ENCODE measurements at regions not wholly inside any gene's neighbourhood (a gene's known extent, or its start where the extent isn't known, plus 50 kb on each side); places are given as distances from the start of the nearest gene placed in this dataset.

DNA sequence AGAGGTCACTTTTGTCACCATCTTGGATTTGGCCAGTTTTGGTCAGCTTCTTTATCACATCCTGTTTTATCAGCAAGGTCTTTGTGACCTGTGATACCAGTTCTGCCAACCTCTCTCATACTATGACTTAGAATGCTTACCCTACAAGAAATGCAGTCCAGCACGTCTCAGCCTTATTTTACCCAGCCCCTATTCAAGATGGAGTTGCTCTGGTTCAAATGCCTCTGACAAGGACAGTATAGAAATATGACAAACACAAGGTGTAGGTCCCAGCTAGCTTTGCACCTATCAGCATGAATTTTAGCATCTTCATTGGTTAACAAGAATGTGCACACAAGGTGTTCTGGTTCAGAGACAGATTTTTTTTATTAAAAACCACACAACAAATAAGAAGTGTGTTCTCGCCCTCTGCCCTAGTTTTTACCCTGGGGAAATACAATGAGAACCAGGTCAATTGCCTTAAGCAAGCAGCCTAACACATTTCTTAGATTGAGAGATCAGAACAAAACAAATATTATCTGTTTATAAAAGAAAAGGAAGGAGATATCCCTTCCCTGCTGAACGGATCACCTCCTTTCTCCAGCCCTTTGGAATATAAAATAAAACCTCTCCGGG, 962.3 kb upstream of the PRKX start:
- no peak for TF ChIP-seq RAD21 (conservative IDR thresholded peaks at IDR 0.05)
- TF ChIP-seq, protein P1, sequence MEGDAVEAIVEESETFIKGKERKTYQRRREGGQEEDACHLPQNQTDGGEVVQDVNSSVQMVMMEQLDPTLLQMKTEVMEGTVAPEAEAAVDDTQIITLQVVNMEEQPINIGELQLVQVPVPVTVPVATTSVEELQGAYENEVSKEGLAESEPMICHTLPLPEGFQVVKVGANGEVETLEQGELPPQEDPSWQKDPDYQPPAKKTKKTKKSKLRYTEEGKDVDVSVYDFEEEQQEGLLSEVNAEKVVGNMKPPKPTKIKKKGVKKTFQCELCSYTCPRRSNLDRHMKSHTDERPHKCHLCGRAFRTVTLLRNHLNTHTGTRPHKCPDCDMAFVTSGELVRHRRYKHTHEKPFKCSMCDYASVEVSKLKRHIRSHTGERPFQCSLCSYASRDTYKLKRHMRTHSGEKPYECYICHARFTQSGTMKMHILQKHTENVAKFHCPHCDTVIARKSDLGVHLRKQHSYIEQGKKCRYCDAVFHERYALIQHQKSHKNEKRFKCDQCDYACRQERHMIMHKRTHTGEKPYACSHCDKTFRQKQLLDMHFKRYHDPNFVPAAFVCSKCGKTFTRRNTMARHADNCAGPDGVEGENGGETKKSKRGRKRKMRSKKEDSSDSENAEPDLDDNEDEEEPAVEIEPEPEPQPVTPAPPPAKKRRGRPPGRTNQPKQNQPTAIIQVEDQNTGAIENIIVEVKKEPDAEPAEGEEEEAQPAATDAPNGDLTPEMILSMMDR (IDR thresholded peaks at IDR 0.05; ENCODE audit: poor library complexity, severe bottlenecking) = no peak

Measured in neural cell (in vitro differentiated cells).